HG03342 (cell line): ENCODE measurements at regions not wholly inside any gene's neighbourhood (a gene's known extent, or its start where the extent isn't known, plus 50 kb on each side); places are given as distances from the start of the nearest gene placed in this dataset.

Experiments
- ATAC-seq: cut with Tn5 transposase; IDR thresholded peaks from one replicate; pipeline ENCODE4 v1.9.1; 2021; ENCODE audit warnings: mild to moderate bottlenecking, moderate library complexity; ENCODE audit not compliant: unreplicated experiment

DNA sequence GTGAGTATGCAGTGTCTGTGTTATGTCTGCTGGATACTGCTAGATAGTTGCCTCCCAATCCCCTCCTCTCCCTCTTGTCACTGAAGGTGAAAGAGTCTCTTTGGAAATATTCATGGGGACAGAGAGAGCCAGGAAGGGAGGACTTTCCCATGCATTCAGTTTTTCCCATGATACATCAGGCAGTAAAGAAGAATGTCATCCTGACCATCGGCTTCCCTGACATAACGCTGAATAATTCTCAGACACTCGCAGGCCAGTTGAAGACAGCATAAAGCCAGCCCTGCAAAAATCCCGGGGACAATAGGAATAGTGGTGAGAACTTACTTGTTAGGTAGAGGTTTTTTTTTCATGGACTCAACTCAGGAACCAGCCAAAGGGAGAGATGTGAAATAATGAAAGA, 58.1 kb downstream of the KLF4 start:
- ATAC-seq, result no peak

DNA sequence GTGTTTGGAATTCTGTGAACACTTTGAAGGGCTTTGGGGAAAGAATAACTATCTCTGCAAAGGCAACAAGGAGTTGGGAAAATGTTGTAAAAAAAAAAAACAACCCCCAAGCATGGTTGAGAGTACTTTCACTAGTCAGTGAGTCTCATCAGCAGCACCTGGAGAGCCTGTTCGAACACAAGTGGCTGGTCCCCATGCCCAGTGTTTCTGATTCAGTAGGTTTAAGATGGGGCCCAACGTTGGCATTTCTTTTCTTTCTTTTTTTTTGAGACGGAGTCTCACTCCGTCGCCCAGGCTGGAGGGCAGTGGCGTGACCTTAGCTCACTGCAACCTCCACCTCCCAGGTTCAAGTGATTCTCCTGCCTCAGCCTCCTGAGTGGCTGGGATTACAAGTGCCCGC, 59.5 kb downstream of the KLF4 start:
- no peak for ATAC-seq

DNA sequence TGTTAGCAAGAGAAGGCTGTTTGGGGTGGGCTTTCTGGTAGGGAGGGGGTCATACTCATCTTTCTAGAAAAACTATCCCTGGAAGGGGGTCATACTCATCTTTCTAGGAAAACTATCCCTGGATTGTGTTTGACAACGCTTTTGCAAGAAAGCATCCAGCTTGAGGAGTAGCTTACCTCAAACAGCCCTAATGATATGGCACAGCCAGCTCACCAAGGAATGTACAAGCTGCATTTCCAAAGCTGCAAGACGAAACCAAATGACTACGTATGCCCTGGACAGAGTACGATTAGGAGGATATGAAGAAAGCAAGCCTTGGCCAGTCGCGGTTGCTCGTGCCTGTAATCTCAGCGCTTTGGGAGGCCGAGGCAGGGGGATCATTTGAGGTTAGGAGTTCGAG, 63.4 kb downstream of the KLF4 start:
- no peak for ATAC-seq

DNA sequence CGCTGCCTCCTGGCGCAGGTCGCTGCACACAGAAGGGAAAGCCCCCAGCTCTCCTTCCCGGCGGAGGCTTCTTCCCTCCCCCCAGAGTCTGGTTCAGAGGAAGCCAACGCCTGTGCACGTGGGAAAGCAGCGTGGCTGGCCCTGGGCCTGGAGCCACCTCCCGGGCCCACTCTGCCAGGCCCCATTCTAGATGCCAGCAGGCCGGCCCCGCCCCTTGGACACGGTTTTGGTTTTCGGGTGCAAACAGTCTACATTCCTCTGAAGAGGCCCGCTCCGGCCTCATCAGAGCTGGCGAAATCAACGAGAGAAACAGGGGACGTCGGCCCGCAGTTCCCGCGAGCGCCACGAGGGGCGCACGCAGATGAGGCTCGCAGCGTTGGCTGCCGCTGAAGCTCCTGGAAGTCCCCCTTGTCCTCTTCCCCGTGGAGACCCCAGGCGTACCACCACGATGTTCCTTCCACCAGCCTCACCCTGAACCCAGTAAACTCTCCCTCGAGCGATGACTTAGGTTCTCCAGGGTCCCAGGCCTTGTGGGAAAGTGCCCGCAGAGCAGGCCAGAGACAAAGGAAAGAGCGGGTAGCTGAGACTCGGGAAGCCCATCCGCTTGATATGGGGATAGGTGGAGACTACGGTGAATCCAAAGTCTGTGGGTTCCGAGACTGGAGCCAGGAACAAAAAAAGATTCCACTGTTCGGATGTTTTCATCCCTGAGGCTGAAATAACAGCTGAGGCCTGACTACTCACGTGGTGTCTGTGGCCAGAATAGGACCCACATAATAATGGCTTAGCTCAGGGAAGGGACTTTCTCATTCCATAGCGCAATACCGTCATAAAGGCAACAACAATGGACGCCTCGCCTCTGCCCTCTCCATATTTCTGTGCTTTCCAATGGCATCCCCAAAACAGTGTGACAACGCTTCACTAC, 64.2 kb downstream of the KLF4 start:
- ATAC-seq, result peak; percentile 91

DNA sequence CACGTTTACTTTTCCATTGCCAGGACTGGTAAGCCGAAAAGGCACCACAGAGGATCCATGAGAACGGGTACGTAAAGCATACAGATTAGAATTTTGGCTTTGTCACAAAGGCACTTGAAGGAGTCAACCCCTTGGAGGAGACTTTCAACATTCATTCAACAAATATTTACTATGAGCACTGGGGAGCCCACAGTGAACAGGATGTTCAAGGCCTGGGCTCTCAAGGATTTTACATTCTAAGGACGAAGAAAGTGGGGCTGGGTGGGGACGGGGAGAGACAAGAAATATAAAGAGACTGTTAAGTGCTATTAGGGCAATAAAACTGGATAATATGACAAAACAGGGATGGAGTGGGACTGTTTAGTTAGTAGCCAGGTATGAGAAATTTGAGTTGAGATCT, 66.0 kb downstream of the KLF4 start:
- no peak for ATAC-seq

DNA sequence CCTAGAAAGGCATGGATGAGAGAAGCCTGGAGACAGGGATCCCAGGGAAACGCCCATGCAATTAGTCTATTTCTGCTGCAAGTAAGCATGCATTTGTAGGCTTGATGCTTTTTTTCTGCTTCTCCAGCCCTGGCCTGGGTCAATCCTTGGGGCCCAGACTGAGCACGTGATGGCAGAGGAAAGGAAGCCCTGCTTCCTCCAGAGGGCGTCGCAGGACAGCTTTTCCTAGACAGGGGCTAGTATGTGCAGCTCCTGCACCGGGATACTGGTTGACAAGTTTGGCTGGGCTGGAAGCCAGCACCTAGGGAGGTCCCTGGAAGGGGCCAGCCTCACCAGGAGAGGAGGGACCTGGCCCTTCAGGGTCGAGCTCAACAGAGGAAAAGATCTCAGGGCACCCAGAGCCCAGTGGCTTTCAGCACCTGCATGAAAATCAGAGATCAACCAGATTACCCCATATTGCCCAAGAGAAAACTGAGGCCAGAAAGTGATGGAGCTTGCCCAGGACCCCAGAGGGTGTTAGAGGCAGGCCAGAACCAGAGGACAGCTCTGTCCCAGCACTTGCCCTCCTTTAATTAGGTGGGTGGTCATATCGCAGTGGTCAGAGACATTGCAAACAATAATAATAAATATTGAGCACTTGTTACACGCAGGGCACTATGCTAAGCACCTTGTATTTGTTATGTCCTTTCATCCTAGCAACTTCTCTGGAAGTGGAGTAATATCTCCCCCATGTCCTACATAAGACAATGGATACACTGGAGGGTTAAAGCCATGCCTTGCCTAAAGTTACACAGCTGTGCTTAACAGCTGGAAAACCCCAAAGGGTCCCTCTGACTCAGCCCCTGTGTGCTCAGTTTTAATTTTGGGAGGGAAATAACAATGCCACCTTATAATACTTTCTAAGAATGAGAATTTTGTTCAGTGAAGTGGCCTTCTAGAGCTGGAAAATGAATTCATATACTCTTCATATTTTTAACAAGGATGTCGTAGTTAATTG, 67.1 kb downstream of the KLF4 start:
- ATAC-seq, result peak; percentile 58

DNA sequence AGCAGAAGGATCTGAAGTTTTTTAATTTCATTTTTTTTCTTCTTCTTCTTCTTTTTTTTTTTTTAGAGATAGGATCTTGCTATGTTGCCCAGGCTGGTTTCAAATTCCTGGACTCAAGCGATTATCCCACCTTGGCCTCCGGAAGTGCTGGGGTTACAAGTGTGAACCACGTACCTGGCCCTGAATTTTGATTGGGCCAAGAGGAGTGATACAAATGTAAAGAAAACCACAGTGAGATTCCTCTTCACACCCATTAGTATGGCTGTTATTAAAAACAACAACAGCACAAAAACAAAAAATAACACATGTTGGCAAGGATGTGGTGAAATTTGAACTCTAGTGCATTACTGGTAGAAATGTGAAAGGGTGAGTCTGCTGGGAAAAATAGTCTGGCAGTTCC, 79.1 kb downstream of the KLF4 start:
- ATAC-seq, result no peak

DNA sequence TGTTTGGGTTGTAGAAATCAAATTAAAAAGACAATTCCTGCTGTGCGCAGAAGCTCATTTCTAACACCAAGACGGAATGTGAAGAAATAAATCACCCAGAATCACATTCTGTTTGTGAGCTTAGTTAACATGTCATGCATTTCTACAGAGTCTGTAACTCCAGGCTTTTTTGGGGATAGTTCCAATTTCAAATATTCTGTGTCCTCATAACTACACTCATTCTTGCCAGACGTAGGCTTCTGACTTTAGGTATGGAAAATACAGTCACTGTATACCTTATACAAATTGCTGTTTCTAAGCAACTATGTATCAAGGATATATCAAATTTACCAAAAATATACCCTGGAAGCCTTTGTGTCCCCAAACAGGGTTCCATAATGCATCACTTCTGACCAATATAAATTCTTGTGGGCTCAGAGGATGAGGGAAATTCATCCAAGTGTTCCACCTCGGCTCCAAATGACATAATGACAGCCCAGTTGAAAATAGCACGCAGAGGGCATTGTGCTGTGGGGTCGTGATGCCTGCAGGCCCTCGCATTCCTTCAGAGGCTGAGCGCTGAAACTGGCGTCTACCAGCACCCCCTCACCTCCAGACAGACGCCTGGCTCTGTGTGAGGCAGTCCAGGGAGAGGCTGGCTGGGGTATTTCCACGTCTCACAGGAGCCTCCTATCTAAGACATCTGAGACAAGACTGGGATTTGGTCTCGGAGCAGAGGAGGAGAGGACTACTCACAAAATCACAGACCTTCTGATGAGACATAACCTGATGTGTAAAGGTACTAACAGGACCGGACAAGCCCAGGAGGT, 79.8 kb downstream of the KLF4 start:
- no peak for ATAC-seq

DNA sequence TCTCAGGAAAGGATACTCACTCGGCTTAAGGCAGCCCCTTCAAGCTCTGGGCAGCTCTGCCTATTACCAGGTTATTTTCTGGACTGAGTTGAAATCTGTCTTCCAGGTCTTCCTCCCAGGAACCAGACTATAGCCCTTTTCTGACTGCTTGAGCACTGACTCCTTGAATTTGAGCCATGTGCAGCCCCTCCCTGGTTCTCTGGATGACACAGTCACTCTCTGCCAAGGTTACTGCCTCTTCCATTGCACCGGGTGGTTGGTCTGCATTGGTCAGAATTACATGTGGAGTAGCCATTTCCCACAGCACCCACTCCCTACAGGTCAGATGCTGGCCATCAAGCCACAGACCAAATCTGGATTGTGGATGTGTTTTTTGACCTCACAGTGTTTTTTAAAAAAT, 81.9 kb downstream of the KLF4 start:
- no peak for ATAC-seq

DNA sequence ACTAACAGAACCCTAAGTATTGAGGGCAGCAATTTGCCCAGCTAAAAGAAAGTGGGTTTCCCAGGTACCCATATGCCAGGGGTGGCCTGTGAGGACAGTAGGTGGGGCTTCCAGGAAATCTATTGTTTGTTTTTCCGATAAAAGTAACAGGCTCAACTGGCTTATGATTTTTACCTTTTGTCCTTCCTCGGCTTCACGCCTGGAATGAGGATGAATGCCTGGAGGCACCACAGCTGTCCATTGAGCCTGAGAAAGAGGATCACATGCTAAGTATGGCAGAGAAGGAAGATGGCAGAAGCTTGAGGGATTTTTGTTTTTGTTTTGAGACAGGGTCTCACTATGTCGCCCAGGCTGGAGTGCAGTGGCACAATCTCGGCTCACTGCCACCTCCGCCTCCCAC, 84.1 kb downstream of the KLF4 start:
- ATAC-seq, result no peak

DNA sequence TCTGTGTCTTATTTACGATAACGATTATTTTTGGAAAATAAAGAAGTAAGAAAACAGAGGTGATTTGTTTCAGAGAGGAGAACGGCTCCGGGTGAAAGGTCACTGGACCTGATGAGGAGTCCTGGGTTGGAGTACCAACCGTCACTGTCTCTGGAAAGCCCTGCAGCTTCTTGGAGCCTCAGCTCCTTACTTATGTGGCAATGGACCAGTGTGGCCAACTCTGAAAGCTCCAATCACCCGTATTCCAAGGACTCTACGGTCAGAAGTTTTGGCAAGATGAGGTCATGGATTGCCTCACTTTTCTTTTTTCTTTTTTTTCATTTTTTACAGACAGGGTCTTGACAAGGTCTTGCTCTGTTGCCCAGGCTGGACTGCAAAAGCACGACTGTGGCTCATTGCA, 84.8 kb downstream of the KLF4 start:
- ATAC-seq, result no peak

DNA sequence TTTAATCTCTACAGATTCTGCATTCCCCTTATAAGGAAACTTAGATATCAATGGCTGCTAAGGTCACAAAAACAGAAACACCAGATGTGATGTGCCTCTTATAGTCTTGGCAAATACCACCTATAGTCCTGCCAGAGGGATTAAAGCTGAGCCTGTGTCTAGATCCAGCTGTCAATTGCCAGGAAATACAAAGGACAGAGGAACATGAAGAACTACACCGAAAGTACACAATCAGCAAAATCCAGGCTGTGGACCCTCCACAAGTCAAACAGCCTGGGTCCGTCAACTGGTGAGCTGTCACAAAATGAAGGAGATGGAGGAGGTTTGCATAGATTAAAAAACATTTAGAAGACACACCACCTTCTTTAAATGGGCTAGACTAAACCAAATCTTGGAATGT, 85.4 kb downstream of the KLF4 start:
- no peak for ATAC-seq

DNA sequence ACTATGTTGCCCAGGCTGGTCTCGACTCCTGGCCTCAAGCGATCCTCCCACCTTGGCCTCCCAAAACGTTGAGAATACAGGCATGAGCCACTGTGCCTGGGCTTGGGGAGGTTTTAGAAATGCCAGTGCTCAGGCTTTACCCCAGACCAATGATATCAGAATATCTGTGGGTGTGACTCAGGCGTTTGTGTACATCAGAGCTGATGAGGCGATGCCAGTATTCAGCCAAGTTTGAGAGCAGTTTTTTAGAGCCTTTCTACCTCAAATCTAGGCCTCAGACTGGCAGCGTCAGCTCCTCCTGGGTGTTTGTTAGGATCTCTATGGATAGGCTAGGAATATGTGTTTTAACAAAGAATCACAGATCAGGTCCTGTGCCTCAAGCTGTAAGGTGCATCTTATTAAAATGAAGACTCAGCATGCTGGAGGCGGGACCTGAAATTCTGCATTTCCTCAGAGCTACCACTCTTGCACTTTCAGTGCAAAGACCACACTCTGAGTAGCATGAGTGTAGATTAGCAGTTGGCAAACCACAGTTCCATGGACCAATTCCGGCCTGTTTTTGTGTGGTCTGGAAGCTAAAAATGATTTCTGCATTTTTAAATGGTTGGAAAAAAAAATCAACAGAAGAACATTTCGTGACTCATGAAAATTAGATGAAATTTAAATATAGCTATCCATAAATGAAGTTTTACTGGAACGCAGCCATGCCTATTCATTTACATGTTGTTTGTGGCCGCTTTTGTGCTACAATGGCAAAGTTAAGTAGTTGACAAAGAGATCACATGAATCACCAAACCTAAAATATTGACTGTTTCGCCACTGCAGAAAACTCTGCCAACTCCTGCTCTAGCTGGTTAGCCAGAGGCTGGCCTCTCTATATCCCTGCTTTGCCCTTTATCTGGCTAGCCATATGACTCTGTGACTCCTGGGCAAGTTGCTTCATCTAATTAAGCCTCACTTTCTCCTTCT, 92.2 kb downstream of the KLF4 start:
- ATAC-seq, result no peak

DNA sequence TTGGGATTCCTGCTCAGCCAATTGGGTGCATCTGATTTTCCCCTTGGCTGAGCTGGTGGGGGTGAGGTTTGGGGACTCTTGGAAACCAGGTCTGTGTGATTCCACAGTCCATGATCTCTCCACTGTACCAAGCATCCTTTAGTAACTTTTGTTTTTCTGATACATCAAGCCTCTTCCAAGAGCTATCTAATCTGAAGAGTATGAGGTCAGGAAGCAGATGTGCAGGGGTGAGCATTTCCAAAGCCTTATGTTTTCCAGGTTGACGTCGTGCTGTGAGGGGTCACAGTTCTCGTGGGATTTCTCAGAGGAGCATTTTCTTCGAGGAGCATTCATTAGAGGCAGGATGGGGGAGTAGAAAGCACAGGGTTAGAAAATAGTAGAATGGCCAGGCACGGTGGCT, 95.3 kb downstream of the KLF4 start:
- no peak for ATAC-seq

DNA sequence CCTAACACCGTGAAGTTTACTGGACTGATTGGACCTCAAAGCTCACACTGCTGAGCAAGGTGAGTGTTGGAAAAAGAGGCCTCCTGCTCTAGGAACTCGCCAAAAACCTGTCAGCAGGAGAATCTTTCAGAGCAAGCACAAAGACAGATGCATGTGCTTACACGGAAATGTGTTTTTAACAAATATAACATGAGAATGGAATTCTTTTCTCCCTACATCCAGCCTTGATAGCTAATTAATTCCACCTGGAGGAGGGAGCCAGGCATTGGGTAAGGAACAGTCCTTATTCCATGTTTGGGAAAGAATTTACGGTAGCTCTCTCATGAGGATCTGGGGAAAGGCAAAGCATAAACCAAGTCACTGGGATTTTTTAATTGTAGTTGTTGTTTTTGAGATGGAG, 98.8 kb downstream of the KLF4 start:
- ATAC-seq, result no peak

DNA sequence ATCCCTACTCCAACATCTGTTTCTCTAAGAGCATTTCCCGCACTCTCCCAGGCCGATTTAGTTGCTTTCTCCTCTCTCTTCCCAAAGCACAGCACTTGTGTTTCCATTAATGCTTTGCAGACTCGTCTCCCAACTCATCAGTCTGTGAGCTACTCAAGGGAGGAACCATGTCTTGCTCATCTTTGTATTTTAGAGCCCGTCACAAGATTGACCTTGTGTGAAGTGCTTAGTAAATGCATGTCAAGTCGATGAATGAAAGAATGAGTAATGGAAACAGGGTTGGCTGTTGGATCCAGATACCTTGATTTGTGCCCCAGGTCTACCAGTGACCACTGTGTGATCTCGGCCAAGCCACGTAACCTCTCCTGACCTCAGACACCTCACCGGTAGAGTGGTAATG, 99.3 kb downstream of the KLF4 start:
- ATAC-seq, result no peak

DNA sequence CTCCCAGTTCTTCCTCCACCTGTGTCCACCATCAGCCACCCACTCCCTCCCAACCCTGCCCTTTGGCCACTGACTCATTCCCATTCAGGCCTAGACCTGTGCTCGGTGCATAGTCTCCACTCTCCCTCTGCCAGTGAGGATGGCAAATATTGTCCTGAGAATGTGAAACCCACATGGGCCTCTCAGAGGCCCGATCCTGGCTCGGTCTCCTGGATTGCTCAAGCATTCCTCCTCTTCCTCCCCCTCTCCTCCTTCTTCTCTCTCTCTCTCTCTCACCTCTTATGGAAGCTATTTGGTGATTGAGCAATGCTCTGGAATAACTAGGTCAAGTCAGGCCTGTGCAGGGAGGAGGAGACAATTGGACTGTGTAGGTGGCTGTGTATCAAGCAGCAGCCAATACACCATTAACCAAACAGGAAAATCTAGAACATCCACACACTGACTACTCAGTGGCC, 99.9 kb downstream of the KLF4 start:
- no peak for ATAC-seq

DNA sequence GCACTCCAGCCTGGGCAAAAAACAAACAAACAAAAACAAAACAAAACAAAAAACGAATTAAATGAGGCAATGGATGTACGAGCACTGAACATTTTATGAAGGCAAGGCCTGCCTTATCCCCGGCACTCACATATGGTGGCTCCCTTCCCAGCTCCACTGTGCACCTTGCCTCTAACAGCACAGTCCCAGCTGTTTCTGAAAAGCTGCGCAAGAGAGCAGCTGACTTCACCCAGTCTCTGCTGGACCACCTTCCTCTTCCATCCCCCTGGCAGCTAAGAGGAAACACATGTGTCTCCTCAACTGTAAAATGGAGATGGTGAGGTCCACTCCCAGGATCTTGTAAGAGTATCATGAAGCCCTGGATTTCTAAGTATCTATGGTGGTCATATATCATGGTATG, 100.7 kb downstream of the KLF4 start:
- no peak for ATAC-seq

DNA sequence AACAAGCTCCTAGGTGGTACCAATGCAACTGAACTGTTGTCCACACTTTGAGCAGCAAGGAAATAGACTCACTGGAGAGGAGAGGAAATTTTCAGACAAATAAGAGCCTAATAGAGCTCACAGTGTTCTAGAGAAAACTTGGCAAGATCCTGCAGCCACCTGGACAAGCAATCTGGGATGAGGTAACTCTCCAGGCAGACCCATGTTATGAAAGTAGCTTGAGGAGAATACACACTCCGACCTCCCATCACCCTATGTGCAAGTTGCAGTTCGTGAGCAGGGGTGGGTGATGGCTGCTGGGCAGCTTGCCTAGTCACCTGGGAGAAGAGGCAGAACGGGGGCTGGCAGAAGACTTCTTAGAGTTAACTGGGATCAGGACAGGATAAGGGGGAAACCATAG, 102.2 kb downstream of the KLF4 start:
- ATAC-seq, result no peak

DNA sequence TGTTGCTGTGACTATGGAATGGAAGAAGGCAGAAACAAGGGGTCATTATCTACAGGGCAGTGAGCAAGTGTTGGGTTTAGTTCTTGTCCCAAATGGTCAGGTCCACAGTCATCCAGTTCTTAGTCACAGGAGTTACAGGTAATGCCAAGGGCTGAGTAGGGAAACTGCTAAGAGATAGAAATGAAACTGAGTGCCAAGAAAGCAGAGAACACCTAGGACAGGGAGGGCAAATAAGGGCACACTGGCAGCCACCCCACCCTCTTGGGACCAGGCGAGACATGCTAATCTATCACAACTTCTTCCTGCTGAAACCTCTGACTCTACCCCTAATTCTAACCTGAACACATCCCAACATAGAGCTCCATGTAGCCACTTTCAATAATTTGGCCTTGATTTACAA, 103.2 kb downstream of the KLF4 start:
- no peak for ATAC-seq
